Hepatocyte (in vitro differentiated cells): ENCODE measurements at regions not wholly inside any gene's neighbourhood (a gene's known extent, or its start where the extent isn't known, plus 50 kb on each side); places are given as distances from the start of the nearest gene placed in this dataset.

Experiments
- DNase-seq: peaks from one replicate; pipeline ENCODE4 v3.0.0-alpha.2; 2016; ENCODE audit warnings: low spot score
- H2AFZ ChIP-seq: fragments of 200-600 bp; sonication (generic); 2 replicates; pipeline ENCODE4 v1.6.0; 2016; ENCODE audit warnings: antibody characterized with exemption, mild to moderate bottlenecking
- H3K27ac ChIP-seq: fragments of 200-600 bp; sonication (generic); 2 replicates; pipeline ENCODE4 v1.5.1; 2016; ENCODE audit warnings: mild to moderate bottlenecking
- H3K27me3 ChIP-seq: fragments of 200-600 bp; sonication (generic); 2 replicates; pipeline ENCODE4 v1.6.1; 2016
- H3K36me3 ChIP-seq: fragments of 200-600 bp; sonication (generic); replicated peaks from 2 replicates; pipeline ENCODE4 v1.5.1; 2016; ENCODE audit warnings: low read depth; ENCODE audit not compliant: insufficient read depth
- H3K4me1 ChIP-seq: fragments of 200-600 bp; sonication (generic); 2 replicates; pipeline ENCODE4 v1.5.1; 2016; ENCODE audit warnings: mild to moderate bottlenecking, moderate library complexity; ENCODE audit not compliant: insufficient read depth
- H3K4me2 ChIP-seq: fragments of 200-600 bp; sonication (generic); 2 replicates; pipeline ENCODE4 v1.6.0; 2016
- H3K4me3 ChIP-seq: fragments of 200-600 bp; sonication (generic); 2 replicates; pipeline ENCODE4 v1.5.1; 2016; ENCODE audit warnings: mild to moderate bottlenecking
- H3K79me2 ChIP-seq: fragments of 200-600 bp; sonication (generic); 2 replicates; pipeline ENCODE4 v1.6.0; 2017; ENCODE audit warnings: mild to moderate bottlenecking
- H3K9me2 ChIP-seq: fragments of 200-600 bp; sonication (generic); replicated peaks from 2 replicates; pipeline ENCODE4 v1.6.0; 2017; ENCODE audit warnings: mild to moderate bottlenecking; ENCODE audit not compliant: insufficient read depth
- H3K9me3 ChIP-seq: fragments of 200-600 bp; sonication (generic); 2 replicates; pipeline ENCODE4 v1.5.1; 2016; ENCODE audit warnings: low read depth, mild to moderate bottlenecking
- H4K20me1 ChIP-seq: fragments of 200-600 bp; sonication (generic); 2 replicates; pipeline ENCODE4 v1.6.0; 2016; ENCODE audit warnings: mild to moderate bottlenecking; ENCODE audit not compliant: insufficient read depth, poor library complexity, severe bottlenecking
- CTCF ChIP-seq: fragments of 200-600 bp; sonication (generic); IDR thresholded peaks from 2 replicates; pipeline ENCODE4 v1.5.1; 2016; ENCODE audit warnings: antibody characterized with exemption, mild to moderate bottlenecking; ENCODE audit not compliant: poor library complexity
- EZH2 ChIP-seq: fragments of 200-600 bp; sonication (generic); IDR thresholded peaks from 2 replicates; pipeline ENCODE4 v1.6.1; 2016; ENCODE audit warnings: antibody characterized with exemption, mild to moderate bottlenecking, borderline replicate concordance
- EZH2phosphoT487 ChIP-seq: fragments of 200-600 bp; sonication (generic); IDR thresholded peaks from one replicate; pipeline ENCODE4 v1.6.1; 2018; ENCODE audit warnings: antibody characterized with exemption, mild to moderate bottlenecking, low read depth, moderate library complexity; ENCODE audit not compliant: unreplicated experiment, severe bottlenecking
- WGBS: methylation state at CpG from one replicate; pipeline ENCODE4 v1.1.6; 2016; ENCODE audit warnings: low lambda C conversion rate; ENCODE audit errors: missing lambda C conversion rate; 5-methylcytosine and 5-hydroxymethylcytosine counted together

- WGBS = 98% methylated on average over 4 of the region's 4 CpGs
- no peaks in the 10 kb centered on the region for H3K79me2 ChIP-seq
- no peaks in the 10 kb centered on the region for H3K36me3 ChIP-seq
- H3K27ac ChIP-seq = no peak overlapping the region
- no peak overlapping the region for H3K4me3 ChIP-seq
- H3K4me2 ChIP-seq = no peak overlapping the region
- H3K4me1 ChIP-seq = no peaks in the 10 kb centered on the region
- no peaks in the 10 kb centered on the region for H3K9me2 ChIP-seq
- H3K9me3 ChIP-seq = no peaks in the 10 kb centered on the region
- no peaks in the 10 kb centered on the region for H3K27me3 ChIP-seq
- no peak for TF ChIP-seq EZH2
- TF ChIP-seq CTCF = no peak
- no peak for TF ChIP-seq EZH2phosphoT487
- H4K20me1 ChIP-seq = no peaks in the 10 kb centered on the region
- no peak overlapping the region for H2AFZ ChIP-seq
- DNase-seq = no peak
Measured at GRCh38 chr15:39529457-39529856, 51.4 kb upstream of the THBS1 start.

- no peak for TF ChIP-seq EZH2phosphoT487
- TF ChIP-seq CTCF = no peak
- no peak for TF ChIP-seq EZH2
Measured at GRCh38 chr15:39530480-39531342, 50.2 kb upstream of the THBS1 start.

More at GRCh38 chr15:39530480-39531342, 50.2 kb upstream of the THBS1 start:
- Histone ChIP-seq H3K27me3 (no peaks in the 10 kb centered on the region), H3K9me2 (no peaks in the 10 kb centered on the region), H4K20me1 (no peaks in the 10 kb centered on the region), H3K36me3 (no peaks in the 10 kb centered on the region), H3K4me3 (no peak overlapping the region), H3K4me1 (peaks cover 3% of the 10 kb centered on the region), H3K4me2 (no peak overlapping the region), H3K79me2 (no peaks in the 10 kb centered on the region), H3K27ac (no peak overlapping the region), H3K9me3 (no peaks in the 10 kb centered on the region), H2AFZ (no peak overlapping the region)
- DNase-seq = no peak
- WGBS = 67% methylated on average over 7 of the region's 7 CpGs
